HG02571 (cell line): ENCODE measurements at regions not wholly inside any gene's neighbourhood (a gene's known extent, or its start where the extent isn't known, plus 50 kb on each side); places are given as distances from the start of the nearest gene placed in this dataset.
"Not testable (repeated sequence)": the region's sequence is repeated elsewhere in the genome, so short reads cannot be mapped to it uniquely, and the experiment has no call there.

Experiments
- ATAC-seq: cut with Tn5 transposase; IDR thresholded peaks from one replicate; pipeline ENCODE4 v1.9.1; 2021; ENCODE audit warnings: mild to moderate bottlenecking, moderate library complexity; ENCODE audit not compliant: unreplicated experiment

GRCh38 chr16:65828296-65828695, 538.2 kb upstream of the CDH5 start:
- no peak for ATAC-seq

- ATAC-seq, result no peak
Measured at GRCh38 chr16:65827231-65827630, 539.3 kb upstream of the CDH5 start.

GRCh38 chr16:65825191-65825856, 541.2 kb upstream of the CDH5 start:
- no peak for ATAC-seq

GRCh38 chr16:65822148-65822547, 544.3 kb upstream of the CDH5 start:
- ATAC-seq, result no peak

- no peak for ATAC-seq
Measured at GRCh38 chr16:65819136-65819898, 547.2 kb upstream of the CDH5 start.

GRCh38 chr16:65817799-65818198, 548.7 kb upstream of the CDH5 start:
- ATAC-seq, result no peak

GRCh38 chr16:65817066-65817465, 549.4 kb upstream of the CDH5 start:
- ATAC-seq, result no peak

- ATAC-seq, result no peak
Measured at GRCh38 chr16:65816556-65816955, 549.9 kb upstream of the CDH5 start.

- no peak for ATAC-seq
Measured at GRCh38 chr16:65815707-65816106, 550.8 kb upstream of the CDH5 start.

- not testable (repeated sequence) for ATAC-seq
Measured at GRCh38 chr16:65813879-65814278, 552.6 kb upstream of the CDH5 start.

GRCh38 chr16:65809627-65810026, 556.9 kb upstream of the CDH5 start:
- ATAC-seq, result no peak

GRCh38 chr16:65808790-65809189, 557.7 kb upstream of the CDH5 start:
- ATAC-seq, result no peak

- no peak for ATAC-seq
Measured at GRCh38 chr16:65807858-65808257, 558.6 kb upstream of the CDH5 start.

GRCh38 chr16:65805704-65806103, 560.8 kb upstream of the CDH5 start:
- not testable (repeated sequence) for ATAC-seq

- ATAC-seq, result no peak
Measured at GRCh38 chr16:65796481-65796880, 570.0 kb upstream of the CDH5 start.

- no peak for ATAC-seq
Measured at GRCh38 chr16:65794973-65795372, 571.5 kb upstream of the CDH5 start.

- ATAC-seq, result no peak
Measured at GRCh38 chr16:65793781-65794180, 572.7 kb upstream of the CDH5 start.

- no peak for ATAC-seq
Measured at GRCh38 chr16:65790768-65791167, 575.7 kb upstream of the CDH5 start.

- no peak for ATAC-seq
Measured at GRCh38 chr16:65789161-65789945, 577.1 kb upstream of the CDH5 start.

- ATAC-seq, result no peak
Measured at GRCh38 chr16:65788434-65789140, 577.9 kb upstream of the CDH5 start.

- no peak for ATAC-seq
Measured at GRCh38 chr16:65787921-65788320, 578.6 kb upstream of the CDH5 start.
